Right renal cortex interstitium (tissue), 3 donors: ENCODE measurements at regions not wholly inside any gene's neighbourhood (a gene's known extent, or its start where the extent isn't known, plus 50 kb on each side); places are given as distances from the start of the nearest gene placed in this dataset.
"Not testable (repeated sequence)": the region's sequence is repeated elsewhere in the genome, so short reads cannot be mapped to it uniquely, and the experiment has no call there.

Experiments used
- DNase-seq, 3 donors: peaks; one replicate each; pipeline ENCODE4 v3.0.0-alpha.2; 2013; ENCODE audit warnings: low read depth in 3 of 3, low spot score in 2 of 3

- DNase-seq, result no peak
Measured at GRCh38 chr2:44083054-44083453, 85.6 kb upstream of the PPM1B start.

GRCh38 chr2:44084850-44085249 is 83.8 kb upstream of the PPM1B start:
- no peak for DNase-seq

GRCh38 chr2:44086629-44087028 is 82.0 kb upstream of the PPM1B start:
- DNase-seq, result no peak

DNA sequence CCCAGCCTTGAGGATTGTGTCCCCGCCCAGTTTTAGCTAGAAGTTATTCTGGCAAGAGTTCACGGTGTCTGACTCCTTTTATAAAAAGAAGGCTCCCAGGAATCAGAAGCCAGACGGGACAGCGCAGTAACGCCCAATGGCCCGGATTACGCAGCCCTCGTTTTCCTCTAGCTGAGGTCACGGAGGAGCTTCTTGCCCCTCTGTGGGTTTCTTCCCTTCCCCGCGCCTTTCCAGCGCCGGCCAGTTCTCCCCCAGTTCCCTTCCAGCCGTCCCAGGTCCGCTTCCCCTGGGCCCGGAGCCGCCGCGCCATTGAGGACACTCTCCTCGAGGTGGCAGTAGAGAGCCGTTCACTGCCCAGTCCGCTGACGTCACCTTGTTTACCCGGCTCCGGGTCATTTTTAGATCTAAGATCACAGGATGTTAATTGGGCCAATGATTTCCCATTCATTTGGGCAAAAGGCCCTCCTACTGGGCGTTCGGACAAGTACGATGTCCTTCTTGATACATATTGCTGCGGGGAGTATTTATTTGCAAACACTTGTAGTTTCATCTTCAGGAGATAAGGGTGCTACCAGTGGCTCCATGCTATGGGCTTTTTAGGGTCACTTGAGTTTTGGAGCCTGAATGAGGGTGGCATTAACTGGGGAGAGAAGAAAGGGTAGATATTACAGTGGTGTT is 81.5 kb upstream of the PPM1B start:
- DNase-seq, result peak; percentile 61 to 74 (median 74)

GRCh38 chr2:44087714-44088092 is 81.0 kb upstream of the PPM1B start:
- DNase-seq, result no peak

GRCh38 chr2:44092519-44092918 is 76.2 kb upstream of the PPM1B start:
- not testable (repeated sequence) for DNase-seq

DNA sequence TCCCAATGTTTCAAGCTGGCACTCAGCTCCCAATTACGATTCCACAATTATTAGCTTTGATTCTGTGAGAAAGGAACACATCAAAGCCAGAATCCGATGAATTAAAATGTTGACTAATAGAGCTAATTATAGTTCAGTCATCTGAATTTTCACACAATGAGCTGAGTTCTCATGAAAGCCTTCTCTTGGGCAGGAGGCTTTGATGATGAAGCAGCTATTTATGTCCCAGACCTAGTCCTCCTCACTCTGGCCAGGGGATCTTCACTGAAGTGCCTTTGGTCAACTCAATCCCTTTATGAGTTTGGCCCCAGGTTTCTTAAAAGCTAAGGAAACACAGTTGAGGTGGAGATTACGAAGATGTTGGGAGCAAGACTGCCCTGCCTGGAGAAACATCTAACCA is 74.7 kb upstream of the PPM1B start:
- DNase-seq, result no peak

DNA sequence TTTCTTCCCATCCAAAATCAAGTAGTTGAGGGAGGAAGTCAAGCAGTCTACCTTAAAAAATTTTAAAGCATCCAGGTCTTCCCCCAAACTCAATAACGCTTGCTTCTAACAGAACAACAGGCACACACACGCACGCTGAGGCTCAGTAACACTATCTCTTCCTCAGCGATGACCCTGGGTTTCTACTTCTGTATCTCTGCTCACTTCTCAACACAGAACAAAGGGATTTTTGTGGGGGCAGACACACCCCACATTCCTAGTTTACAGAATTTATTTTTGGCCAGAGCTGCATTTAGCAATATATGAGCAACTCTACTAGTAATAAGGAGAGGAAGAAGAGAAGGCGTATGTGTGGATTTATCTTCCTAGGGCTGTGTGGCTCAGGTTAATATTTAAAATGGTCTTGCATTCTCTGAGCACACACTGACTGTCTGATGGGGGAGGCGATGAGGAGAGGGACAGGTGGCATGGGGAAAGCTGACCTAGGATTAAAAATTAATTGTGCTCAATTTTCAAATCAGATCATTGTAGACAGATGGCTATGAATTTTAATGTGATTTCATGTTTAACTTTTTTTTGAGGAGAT is 71.3 kb upstream of the PPM1B start:
- DNase-seq, result no peak

- no peak for DNase-seq
Measured at GRCh38 chr2:44098050-44098449, 70.6 kb upstream of the PPM1B start.

DNA sequence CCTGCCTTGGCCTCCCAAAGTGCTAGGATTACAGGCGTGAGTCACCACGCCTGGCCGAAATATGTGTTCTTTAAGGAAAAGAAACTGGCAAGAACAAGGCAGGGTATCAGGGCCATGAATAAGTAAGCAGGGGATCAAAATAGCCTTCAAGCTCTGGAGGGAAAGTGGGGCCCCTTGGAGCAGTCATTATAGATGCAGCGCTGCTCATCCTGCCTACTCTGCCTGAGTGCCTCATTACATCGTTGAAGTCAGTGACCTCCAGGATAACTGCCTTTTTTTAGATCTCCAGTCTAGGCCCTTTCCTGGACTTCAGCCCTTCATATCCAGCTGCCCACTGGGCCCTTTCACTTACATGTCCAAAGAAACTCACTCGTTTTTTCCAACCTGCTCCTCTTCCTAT is 69.8 kb upstream of the PPM1B start:
- no peak for DNase-seq

DNA sequence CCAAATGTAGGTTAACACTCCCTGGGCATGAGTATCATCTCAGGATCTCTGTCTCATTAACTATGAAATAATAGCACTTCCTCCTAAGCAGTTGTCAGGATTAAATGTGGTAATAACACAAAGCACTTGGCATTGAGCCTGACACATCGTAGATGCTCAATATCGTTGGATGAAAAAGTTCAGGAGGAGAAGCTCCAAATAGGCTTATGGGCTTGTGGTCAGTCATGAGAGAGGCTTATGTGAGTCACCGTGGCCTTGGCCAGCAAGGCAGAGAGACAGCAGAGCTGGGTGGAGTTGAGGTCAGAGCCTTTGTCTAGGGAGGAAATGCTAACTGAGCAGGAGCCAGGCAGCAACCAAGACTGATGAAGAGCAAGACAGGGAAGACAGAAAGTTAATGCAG is 68.3 kb upstream of the PPM1B start:
- no peak for DNase-seq

DNA sequence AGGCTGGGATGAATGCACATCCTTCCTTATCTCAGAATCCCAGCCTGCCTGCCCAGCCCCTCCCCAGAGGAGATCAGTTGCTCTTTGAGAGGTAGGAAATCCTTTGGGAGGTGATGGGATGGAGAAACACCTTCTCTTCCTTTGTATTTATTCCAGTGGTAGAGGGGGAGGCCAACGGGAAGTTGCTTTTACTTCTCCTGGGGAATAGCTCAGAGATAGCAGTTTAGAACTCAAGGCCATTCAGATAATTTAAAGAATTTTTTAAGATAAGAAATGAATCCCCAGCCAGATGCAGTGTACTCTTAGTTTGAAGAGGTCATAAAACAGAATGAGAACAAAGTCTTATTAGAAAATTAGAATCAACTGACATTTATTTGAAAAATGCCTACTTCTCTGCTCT is 67.4 kb upstream of the PPM1B start:
- DNase-seq, result no peak

GRCh38 chr2:44102790-44103562 is 65.7 kb upstream of the PPM1B start:
- no peak for DNase-seq

- no peak for DNase-seq
Measured at GRCh38 chr2:44103639-44104038, 65.0 kb upstream of the PPM1B start.

DNA sequence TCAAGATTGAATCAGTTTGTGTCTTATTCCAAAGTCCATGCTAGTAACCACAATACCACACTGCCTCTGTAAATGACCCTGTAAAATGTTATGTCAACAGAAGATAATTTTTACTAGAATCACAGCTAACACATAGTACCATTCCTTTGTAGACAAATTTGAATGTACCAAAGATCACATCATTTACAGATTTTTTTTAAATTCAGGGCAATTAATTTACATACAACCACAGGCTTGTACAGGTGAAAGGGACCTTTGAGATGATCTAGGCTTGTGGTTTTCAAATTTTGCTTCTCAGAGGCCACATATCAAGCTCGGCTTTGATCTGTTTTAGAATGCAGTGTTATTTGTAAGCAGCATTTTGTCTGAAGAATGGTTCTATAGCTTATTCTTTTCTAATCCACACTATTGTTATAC is 63.8 kb upstream of the PPM1B start:
- no peak for DNase-seq

DNA sequence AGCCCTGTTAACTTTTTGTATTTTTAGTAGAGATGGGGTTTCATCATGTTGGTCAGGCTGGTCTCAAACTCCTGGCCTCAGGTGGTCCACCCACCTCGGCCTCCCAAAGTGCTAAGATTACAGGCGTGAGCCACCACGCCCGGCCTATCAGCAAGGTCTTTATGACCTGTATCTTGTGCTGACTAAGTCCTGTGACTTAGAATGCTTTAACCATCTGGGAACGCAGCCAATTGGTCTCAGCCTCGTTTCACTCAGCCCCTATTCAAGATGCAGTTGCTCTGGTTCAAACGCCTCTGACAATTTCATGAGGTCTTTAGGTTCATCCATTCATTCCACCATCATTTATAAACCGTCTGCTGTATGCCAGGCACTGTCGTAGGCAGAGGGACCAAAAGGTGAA is 62.2 kb upstream of the PPM1B start:
- DNase-seq, result not testable (repeated sequence)

DNA sequence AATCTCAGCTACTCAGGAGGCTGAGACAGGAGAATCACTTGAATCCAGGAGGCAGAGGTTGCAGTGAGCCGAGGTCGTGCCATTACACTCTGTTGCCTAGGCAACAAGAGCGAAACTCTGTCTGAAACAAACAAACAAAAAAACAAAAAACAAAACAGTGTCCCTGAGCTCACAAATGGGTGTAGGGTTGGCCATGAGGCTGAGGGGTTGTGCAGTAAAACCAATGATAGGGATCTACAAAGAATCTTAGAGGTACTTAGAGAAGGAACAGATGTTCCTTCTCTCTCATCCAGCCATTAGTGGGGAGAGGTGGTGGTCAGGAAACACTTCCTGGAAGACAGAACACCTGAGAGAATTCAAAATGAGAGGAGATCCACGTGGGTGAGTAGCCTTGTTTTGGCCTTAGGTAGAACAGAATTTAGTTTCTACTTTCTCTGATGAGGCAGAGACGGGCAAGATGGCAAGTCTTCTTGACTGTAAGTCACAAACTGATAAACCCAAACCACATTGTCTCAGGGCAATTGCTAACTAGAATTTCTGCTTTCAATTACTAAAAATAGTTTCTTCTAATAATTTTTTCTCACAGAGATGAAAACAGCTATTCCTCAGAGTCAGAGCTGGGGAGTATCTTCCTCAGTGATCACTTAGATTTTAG is 61.5 kb upstream of the PPM1B start:
- no peak for DNase-seq

DNA sequence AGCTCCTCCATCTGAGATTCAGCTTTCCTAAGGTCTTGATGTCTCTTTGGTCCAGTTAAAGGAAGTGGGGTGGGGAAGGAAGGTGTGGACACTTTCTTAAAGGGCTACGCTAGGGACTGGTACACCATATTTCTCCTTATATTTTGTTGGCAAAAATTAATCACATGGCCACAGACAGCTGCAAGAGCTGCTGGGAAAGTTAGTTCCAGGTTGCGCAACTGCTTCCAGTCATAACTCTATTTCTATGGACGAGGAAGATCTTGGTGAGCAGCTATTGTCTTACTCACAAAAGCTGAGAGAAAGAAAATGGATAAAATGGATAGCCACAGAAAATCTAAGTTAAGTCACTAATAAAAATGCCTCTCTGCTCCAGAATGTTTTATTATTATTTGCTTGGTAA is 60.7 kb upstream of the PPM1B start:
- no peak for DNase-seq

DNA sequence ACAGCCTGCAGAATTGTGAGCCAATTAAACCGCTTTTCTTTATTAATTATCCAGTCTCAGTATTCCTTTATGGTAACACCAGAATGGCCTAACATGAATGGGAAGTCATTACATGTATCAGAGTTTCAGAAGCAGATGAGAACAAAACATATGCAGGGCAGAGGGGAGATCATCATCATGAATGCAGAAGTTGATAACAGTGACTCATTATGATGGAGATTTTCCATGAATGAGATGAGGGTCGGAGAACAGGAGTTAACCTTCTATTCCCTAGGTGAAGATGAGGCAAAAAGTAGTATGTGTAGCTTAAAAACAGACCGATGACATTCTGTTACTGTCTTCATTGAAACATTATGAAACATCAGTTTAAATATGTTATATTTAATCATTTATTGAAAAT is 59.5 kb upstream of the PPM1B start:
- DNase-seq, result no peak

DNA sequence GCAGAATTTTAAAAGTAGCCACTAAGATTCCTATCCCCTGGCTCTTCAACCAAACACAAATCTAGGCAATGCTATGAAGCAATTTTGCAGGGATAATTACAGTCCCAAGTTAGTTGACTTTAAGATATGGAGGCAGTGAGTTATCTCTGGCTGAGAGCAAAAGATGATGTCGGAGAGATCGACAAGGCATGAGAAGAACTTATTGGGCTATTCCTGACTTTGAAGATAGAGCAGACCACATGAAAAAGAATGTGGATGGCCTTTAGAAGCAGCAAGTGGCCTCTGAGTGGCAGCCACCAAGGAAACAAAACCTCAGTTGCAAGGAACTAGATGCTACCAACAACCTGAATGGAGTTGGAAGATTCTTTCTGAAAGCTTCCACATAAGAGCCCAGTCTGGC is 58.2 kb upstream of the PPM1B start:
- no peak for DNase-seq

GRCh38 chr2:44112096-44112495 is 56.6 kb upstream of the PPM1B start:
- no peak for DNase-seq

GRCh38 chr2:44116319-44116718 is 52.4 kb upstream of the PPM1B start:
- no peak for DNase-seq
